Activated CD8-positive, alpha-beta T cell treated with anti-CD3 and anti-CD28 coated beads for 36 hours (primary cell): ENCODE measurements at regions not wholly inside any gene's neighbourhood (a gene's known extent, or its start where the extent isn't known, plus 50 kb on each side); places are given as distances from the start of the nearest gene placed in this dataset.

Experiments
- ATAC-seq: fragments of 200-7000 bp; cut with Tn5 transposase; one replicate; pipeline ENCODE4 v1.10.0; 2021; ENCODE audit warnings: mild to moderate bottlenecking, moderate library complexity
- CTCF ChIA-PET: fragments of 350-600 bp; sonication (Branson Sonifier 250); formaldehyde crosslinking; loops from one replicate; lab custom pipeline; 2021; ENCODE audit warnings: antibody characterized with exemption; lab: Charles Lee
- POLR2A ChIA-PET: fragments of 350-600 bp; sonication (Branson Sonifier 250); formaldehyde crosslinking; loops from one replicate; lab custom pipeline; 2021; ENCODE audit warnings: antibody characterized with exemption; lab: Charles Lee
- DNase-seq: peaks from one replicate; pipeline ENCODE4 v3.0.0-alpha.2; 2020
- H3K27ac Mint-ChIP-seq: one replicate; pipeline ENCODE4 v1.8.0; 2021; ENCODE audit warnings: mild to moderate bottlenecking, mixed read lengths
- H3K27me3 Mint-ChIP-seq: one replicate; pipeline ENCODE4 v1.8.0; 2021; ENCODE audit warnings: mixed read lengths
- H3K36me3 Mint-ChIP-seq: one replicate; pipeline ENCODE4 v1.8.0; 2021; ENCODE audit warnings: low read depth, mixed read lengths
- H3K4me1 Mint-ChIP-seq: one replicate; pipeline ENCODE4 v1.8.0; 2021; ENCODE audit warnings: low read depth, mixed read lengths
- H3K4me3 Mint-ChIP-seq: one replicate; pipeline ENCODE4 v1.8.0; 2021; ENCODE audit warnings: mild to moderate bottlenecking, moderate library complexity, mixed read lengths
- H3K9me3 Mint-ChIP-seq: one replicate; pipeline ENCODE4 v1.8.0; 2021; ENCODE audit warnings: mixed read lengths
- CTCF ChIP-seq: fragments of 200-600 bp; IDR thresholded peaks from one replicate; pipeline ENCODE4 v1.8.0; 2022; ENCODE audit warnings: antibody characterized with exemption, mild to moderate bottlenecking
- intact Hi-C: fragments of 100-400 bp; cut with micrococcal nuclease; formaldehyde crosslinking; loops from one replicate; pipeline ENCODE4 v1.10.0; 2022

- CTCF ChIA-PET = no interaction called here
- POLR2A ChIA-PET = no interaction called here
- DNase-seq (no peak), ATAC-seq (no peak)
- Mint-ChIP-seq H3K27ac (no peak overlapping the region), H3K4me3 (no peak overlapping the region), H3K4me1 (no peaks in the 10 kb centered on the region), H3K36me3 (no peaks in the 10 kb centered on the region), H3K9me3 (peaks cover 3% of the 10 kb centered on the region), H3K27me3 (no peaks in the 10 kb centered on the region)
- intact Hi-C loops = no loop called here
- TF ChIP-seq CTCF = no peak
Measured at GRCh38 chr18:41499345-41499744, 455.7 kb upstream of the PIK3C3 start.

GRCh38 chr18:41490861-41491260 lies 464.2 kb upstream of the PIK3C3 start:
- CTCF ChIA-PET = no interaction called here
- TF ChIP-seq CTCF = no peak
- Mint-ChIP-seq H3K9me3 (peaks cover 9% of the 10 kb centered on the region), H3K36me3 (no peaks in the 10 kb centered on the region), H3K27me3 (no peaks in the 10 kb centered on the region), H3K27ac (no peak overlapping the region), H3K4me1 (no peaks in the 10 kb centered on the region), H3K4me3 (no peak overlapping the region)
- POLR2A ChIA-PET = no interaction called here
- ATAC-seq = no peak
- intact Hi-C loops = no loop called here
- no peak for DNase-seq

GRCh38 chr18:41486575-41486974 lies 468.5 kb upstream of the PIK3C3 start:
- Mint-ChIP-seq H3K4me1 (no peaks in the 10 kb centered on the region), H3K27ac (no peak overlapping the region), H3K36me3 (no peaks in the 10 kb centered on the region), H3K9me3 (peaks cover 10% of the 10 kb centered on the region), H3K4me3 (no peak overlapping the region), H3K27me3 (no peaks in the 10 kb centered on the region)
- intact Hi-C loops = no loop called here
- no peak for TF ChIP-seq CTCF
- POLR2A ChIA-PET = no interaction called here
- DNase-seq = no peak
- CTCF ChIA-PET = no interaction called here
- no peak for ATAC-seq

GRCh38 chr18:41484069-41484468 lies 471.0 kb upstream of the PIK3C3 start:
- CTCF ChIA-PET = no interaction called here

GRCh38 chr18:41482501-41482900 lies 472.5 kb upstream of the PIK3C3 start:
- no peak for TF ChIP-seq CTCF
- Mint-ChIP-seq H3K4me3 (no peak overlapping the region), H3K9me3 (peaks cover 4% of the 10 kb centered on the region), H3K4me1 (no peaks in the 10 kb centered on the region), H3K36me3 (no peaks in the 10 kb centered on the region), H3K27me3 (no peaks in the 10 kb centered on the region), H3K27ac (no peak overlapping the region)
- CTCF ChIA-PET = no interaction called here
- DNase-seq (no peak), ATAC-seq (no peak)
- POLR2A ChIA-PET = no interaction called here
- intact Hi-C loops = no loop called here

More at GRCh38 chr18:41484069-41484468, 471.0 kb upstream of the PIK3C3 start:
- TF ChIP-seq CTCF = no peak
- ATAC-seq (no peak), DNase-seq (no peak)
- Mint-ChIP-seq H3K9me3 (peaks cover 8% of the 10 kb centered on the region), H3K27ac (no peak overlapping the region), H3K27me3 (no peaks in the 10 kb centered on the region), H3K36me3 (no peaks in the 10 kb centered on the region), H3K4me1 (no peaks in the 10 kb centered on the region), H3K4me3 (no peak overlapping the region)
- intact Hi-C loops = no loop called here
- POLR2A ChIA-PET = no interaction called here
